Esophagus muscularis mucosa (tissue), 3 donors: ENCODE measurements at regions not wholly inside any gene's neighbourhood (a gene's known extent, or its start where the extent isn't known, plus 50 kb on each side); places are given as distances from the start of the nearest gene placed in this dataset.

ENCODE experiments used
- POLR2A ChIP-seq: fragments of 450-650 bp; IDR thresholded peaks from one replicate; pipeline ENCODE4 v1.6.1; 2017; ENCODE audit warnings: antibody characterized with exemption, moderate library complexity, mild to moderate bottlenecking, low read depth
- POLR2AphosphoS5 ChIP-seq, 2 donors: sonication (generic); formaldehyde crosslinking; IDR thresholded peaks; one replicate each; pipeline ENCODE4 v1.6.1; 2017; ENCODE audit warnings: antibody characterized with exemption in 2 of 2
- TF ChIP-seq, protein P1 (sequence below), 3 experiments: fragments of 200-600 bp in 2 of 3; fragments of 450-650 bp in 1 of 3; sonication (generic) in 2 of 3; IDR thresholded peaks; one replicate each; pipeline ENCODE4 v1.5.1; 2017 to 2019; ENCODE audit warnings: antibody characterized with exemption in 3 of 3, mild to moderate bottlenecking in 2 of 3, moderate library complexity in 1 of 3

DNA sequence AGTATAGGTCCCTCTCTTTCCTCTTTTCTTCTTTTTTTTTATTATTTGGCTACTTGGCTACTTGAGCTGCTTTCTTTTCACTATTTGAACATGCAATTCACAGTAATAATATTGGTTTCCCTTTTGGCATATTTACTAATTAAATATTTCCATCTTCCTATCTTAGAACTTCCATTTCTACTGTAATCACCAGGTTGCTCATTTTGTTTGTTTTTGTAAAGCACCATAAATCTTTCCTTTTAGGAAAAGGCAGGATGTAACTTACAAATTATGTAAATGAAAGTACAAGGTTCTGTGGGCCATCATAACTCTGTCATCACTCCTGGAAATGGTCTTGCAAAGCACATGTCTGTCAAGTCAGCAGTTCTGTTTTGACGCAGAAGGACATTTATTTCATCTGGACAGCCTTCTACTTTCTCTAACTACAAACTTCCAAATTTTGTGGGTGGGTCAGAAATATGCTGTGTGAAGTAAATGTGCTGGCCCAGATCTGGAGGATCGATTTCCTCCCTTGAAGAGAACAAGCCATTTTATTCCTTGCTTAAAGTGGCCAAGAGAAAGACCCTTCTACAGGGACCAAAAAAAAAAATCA lies 71.7 kb upstream of the TNFSF18 start:
- TF ChIP-seq, protein P1, sequence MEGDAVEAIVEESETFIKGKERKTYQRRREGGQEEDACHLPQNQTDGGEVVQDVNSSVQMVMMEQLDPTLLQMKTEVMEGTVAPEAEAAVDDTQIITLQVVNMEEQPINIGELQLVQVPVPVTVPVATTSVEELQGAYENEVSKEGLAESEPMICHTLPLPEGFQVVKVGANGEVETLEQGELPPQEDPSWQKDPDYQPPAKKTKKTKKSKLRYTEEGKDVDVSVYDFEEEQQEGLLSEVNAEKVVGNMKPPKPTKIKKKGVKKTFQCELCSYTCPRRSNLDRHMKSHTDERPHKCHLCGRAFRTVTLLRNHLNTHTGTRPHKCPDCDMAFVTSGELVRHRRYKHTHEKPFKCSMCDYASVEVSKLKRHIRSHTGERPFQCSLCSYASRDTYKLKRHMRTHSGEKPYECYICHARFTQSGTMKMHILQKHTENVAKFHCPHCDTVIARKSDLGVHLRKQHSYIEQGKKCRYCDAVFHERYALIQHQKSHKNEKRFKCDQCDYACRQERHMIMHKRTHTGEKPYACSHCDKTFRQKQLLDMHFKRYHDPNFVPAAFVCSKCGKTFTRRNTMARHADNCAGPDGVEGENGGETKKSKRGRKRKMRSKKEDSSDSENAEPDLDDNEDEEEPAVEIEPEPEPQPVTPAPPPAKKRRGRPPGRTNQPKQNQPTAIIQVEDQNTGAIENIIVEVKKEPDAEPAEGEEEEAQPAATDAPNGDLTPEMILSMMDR (IDR thresholded peaks at IDR 0.05): no peak
- no peak for TF ChIP-seq POLR2AphosphoS5 (IDR thresholded peaks at IDR 0.05)
- no peak for TF ChIP-seq POLR2A
